ENCODE measurements at regions not wholly inside any gene's neighbourhood (a gene's known extent, or its start where the extent isn't known, plus 50 kb on each side); places are given as distances from the start of the nearest gene placed in this dataset.

- DNase-seq: no peak
Measured at GRCh38 chr18:67379981-67380380, 136.5 kb downstream of the DSEL start.

GRCh38 chr18:67376372-67376771 is 140.1 kb downstream of the DSEL start:
- no peak for DNase-seq

- no peak for DNase-seq
Measured at GRCh38 chr18:67373636-67374035, 142.9 kb downstream of the DSEL start.

GRCh38 chr18:67367540-67367939 is 149.0 kb downstream of the DSEL start:
- DNase-seq: no peak

- no peak for DNase-seq
Measured at GRCh38 chr18:67363694-67364093, 152.8 kb downstream of the DSEL start.

- no peak for DNase-seq
Measured at GRCh38 chr18:67362906-67363305, 153.6 kb downstream of the DSEL start.

GRCh38 chr18:67359873-67360838 is 156.4 kb downstream of the DSEL start:
- DNase-seq: no peak

- no peak for DNase-seq
Measured at GRCh38 chr18:67358947-67359346, 157.6 kb downstream of the DSEL start.

- no peak for DNase-seq
Measured at GRCh38 chr18:67354692-67355091, 161.8 kb downstream of the DSEL start.

- no peak for DNase-seq
Measured at GRCh38 chr18:67354091-67354490, 162.4 kb downstream of the DSEL start.

GRCh38 chr18:67347438-67347837 is 169.1 kb downstream of the DSEL start:
- DNase-seq: no peak

- DNase-seq: no peak
Measured at GRCh38 chr18:67342159-67342558, 174.4 kb downstream of the DSEL start.

GRCh38 chr18:67337696-67338095 is 178.8 kb downstream of the DSEL start:
- no peak for DNase-seq

GRCh38 chr18:67331857-67332256 is 184.7 kb downstream of the DSEL start:
- no peak for DNase-seq

- no peak for DNase-seq
Measured at GRCh38 chr18:67319109-67319508, 197.4 kb downstream of the DSEL start.

GRCh38 chr18:67318651-67319050 is 197.9 kb downstream of the DSEL start:
- no peak for DNase-seq

- no peak for DNase-seq
Measured at GRCh38 chr18:67310826-67311225, 205.7 kb downstream of the DSEL start.

GRCh38 chr18:67308819-67309218 is 207.7 kb downstream of the DSEL start:
- no peak for DNase-seq

GRCh38 chr18:67305466-67305865 is 211.1 kb downstream of the DSEL start:
- DNase-seq: no peak

GRCh38 chr18:67302043-67302442 is 214.5 kb downstream of the DSEL start:
- DNase-seq: no peak

GRCh38 chr18:67301592-67301991 is 214.9 kb downstream of the DSEL start:
- no peak for DNase-seq

- DNase-seq: no peak
Measured at GRCh38 chr18:67300498-67300897, 216.0 kb downstream of the DSEL start.

GRCh38 chr18:67292814-67293213 is 223.7 kb downstream of the DSEL start:
- no peak for DNase-seq

- DNase-seq: no peak
Measured at GRCh38 chr18:67290421-67290820, 226.1 kb downstream of the DSEL start.

- DNase-seq: no peak
Measured at GRCh38 chr18:67285583-67285982, 230.9 kb downstream of the DSEL start.

Measured in activated T-cell treated with anti-CD3 and anti-CD28 coated beads for 4 hours (primary cell).